ENCODE measurements at regions not wholly inside any gene's neighbourhood (a gene's known extent, or its start where the extent isn't known, plus 50 kb on each side); places are given as distances from the start of the nearest gene placed in this dataset.

DNA sequence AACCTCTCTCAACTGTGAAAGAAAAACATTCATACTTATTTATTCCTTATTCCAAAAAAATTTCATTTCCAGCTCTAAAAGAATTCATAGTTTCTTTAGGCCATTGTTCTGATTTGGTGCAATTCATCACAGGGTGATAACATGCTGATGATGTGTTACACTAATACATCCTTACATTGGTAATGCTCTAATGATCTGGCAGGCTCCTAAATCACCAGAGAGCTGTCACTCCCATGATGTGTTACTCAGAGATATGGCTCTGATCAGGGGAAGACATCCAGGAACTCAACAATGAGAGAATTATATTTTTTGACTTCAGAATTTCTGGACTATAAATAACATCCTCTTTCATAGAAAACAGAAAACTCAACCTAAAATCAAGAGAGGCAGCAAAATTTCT lies 209.3 kb downstream of the CHD9NB start:
- no peaks in the 10 kb centered on the region for H3K9me3 ChIP-seq (ENCODE audit: control insufficient read depth, insufficient read depth, low read depth, low read length)
- H3K4me3 ChIP-seq (ENCODE audit: low read depth, low read length) = no peak overlapping the region
- CTCF ChIA-PET = no interaction called here
- POLR2A ChIA-PET = no interaction called here
- TF ChIP-seq HOXC10 (CRISPR knock-in tag; IDR thresholded peaks at IDR 0.05) = no peak
- TF ChIP-seq, protein P1, sequence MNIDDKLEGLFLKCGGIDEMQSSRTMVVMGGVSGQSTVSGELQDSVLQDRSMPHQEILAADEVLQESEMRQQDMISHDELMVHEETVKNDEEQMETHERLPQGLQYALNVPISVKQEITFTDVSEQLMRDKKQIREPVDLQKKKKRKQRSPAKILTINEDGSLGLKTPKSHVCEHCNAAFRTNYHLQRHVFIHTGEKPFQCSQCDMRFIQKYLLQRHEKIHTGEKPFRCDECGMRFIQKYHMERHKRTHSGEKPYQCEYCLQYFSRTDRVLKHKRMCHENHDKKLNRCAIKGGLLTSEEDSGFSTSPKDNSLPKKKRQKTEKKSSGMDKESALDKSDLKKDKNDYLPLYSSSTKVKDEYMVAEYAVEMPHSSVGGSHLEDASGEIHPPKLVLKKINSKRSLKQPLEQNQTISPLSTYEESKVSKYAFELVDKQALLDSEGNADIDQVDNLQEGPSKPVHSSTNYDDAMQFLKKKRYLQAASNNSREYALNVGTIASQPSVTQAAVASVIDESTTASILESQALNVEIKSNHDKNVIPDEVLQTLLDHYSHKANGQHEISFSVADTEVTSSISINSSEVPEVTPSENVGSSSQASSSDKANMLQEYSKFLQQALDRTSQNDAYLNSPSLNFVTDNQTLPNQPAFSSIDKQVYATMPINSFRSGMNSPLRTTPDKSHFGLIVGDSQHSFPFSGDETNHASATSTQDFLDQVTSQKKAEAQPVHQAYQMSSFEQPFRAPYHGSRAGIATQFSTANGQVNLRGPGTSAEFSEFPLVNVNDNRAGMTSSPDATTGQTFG (tag by site-specific recombination; IDR thresholded peaks at IDR 0.05; ENCODE audit: borderline replicate concordance) = no peak
- H3K4me1 ChIP-seq (ENCODE audit: control insufficient read depth, insufficient read depth, low read length) = no peaks in the 10 kb centered on the region
- H3K27ac ChIP-seq (ENCODE audit: extremely low read depth, low read depth, low read length) = no peak overlapping the region
- H3K36me3 ChIP-seq (ENCODE audit: control insufficient read depth in 2 of 2, insufficient read depth in 1 of 2, low read length in 2 of 2) = no peaks in the 10 kb centered on the region

DNA sequence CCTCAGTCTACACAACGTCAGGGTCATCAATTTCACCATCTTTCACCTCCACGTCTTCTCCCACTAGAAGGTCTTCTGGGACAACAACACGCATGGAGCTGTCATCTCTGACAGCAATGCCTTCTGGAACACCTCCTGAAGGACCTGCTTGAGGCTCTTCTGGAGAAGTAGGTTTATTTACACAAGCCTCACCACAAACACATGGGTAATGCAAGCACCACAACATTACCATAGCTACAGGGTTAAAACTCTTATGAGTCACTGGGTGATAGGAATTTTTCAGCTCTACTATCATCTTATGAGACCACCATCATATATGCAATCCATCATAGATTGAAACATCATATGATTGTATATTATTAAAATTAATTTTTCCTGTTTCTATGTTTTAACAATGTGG lies 215.4 kb downstream of the CHD9NB start:
- no peaks in the 10 kb centered on the region for H3K4me1 ChIP-seq (ENCODE audit: control insufficient read depth, insufficient read depth, low read length)
- ChIA-PET POLR2A (no interaction called here), CTCF (interaction anchor here (0.9 kb wide), 1 partner anchor 75 kb away, joined by 4 read pairs; no protein-coding TSS in a partner anchor)
- H3K4me3 ChIP-seq (ENCODE audit: low read depth, low read length) = no peak overlapping the region
- H3K9me3 ChIP-seq (ENCODE audit: control insufficient read depth, insufficient read depth, low read depth, low read length) = no peaks in the 10 kb centered on the region
- H3K27ac ChIP-seq (ENCODE audit: extremely low read depth, low read depth, low read length) = no peak overlapping the region
- H3K36me3 ChIP-seq (ENCODE audit: control insufficient read depth in 2 of 2, insufficient read depth in 1 of 2, low read length in 2 of 2) = no peaks in the 10 kb centered on the region
- TF ChIP-seq, protein P2, sequence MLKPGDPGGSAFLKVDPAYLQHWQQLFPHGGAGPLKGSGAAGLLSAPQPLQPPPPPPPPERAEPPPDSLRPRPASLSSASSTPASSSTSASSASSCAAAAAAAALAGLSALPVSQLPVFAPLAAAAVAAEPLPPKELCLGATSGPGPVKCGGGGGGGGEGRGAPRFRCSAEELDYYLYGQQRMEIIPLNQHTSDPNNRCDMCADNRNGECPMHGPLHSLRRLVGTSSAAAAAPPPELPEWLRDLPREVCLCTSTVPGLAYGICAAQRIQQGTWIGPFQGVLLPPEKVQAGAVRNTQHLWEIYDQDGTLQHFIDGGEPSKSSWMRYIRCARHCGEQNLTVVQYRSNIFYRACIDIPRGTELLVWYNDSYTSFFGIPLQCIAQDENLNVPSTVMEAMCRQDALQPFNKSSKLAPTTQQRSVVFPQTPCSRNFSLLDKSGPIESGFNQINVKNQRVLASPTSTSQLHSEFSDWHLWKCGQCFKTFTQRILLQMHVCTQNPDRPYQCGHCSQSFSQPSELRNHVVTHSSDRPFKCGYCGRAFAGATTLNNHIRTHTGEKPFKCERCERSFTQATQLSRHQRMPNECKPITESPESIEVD (tag by site-specific recombination; IDR thresholded peaks at IDR 0.05) = no peak
- TF ChIP-seq ZNF423 (tag by site-specific recombination; IDR thresholded peaks at IDR 0.05) = no peak
- TF ChIP-seq ZNF2 (tag by site-specific recombination; IDR thresholded peaks at IDR 0.05) = no peak
- TF ChIP-seq, protein P3, sequence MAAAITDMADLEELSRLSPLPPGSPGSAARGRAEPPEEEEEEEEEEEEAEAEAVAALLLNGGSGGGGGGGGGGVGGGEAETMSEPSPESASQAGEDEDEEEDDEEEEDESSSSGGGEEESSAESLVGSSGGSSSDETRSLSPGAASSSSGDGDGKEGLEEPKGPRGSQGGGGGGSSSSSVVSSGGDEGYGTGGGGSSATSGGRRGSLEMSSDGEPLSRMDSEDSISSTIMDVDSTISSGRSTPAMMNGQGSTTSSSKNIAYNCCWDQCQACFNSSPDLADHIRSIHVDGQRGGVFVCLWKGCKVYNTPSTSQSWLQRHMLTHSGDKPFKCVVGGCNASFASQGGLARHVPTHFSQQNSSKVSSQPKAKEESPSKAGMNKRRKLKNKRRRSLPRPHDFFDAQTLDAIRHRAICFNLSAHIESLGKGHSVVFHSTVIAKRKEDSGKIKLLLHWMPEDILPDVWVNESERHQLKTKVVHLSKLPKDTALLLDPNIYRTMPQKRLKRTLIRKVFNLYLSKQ (tag by site-specific recombination; IDR thresholded peaks at IDR 0.05; ENCODE audit: borderline replicate concordance) = no peak
- TF ChIP-seq REPIN1 (tag by site-specific recombination; IDR thresholded peaks at IDR 0.05; ENCODE audit: low read depth) = no peak
- TF ChIP-seq ZNF394 (tag by site-specific recombination; IDR thresholded peaks at IDR 0.05; ENCODE audit: borderline replicate concordance) = no peak
- no peak for TF ChIP-seq ZNF626 (tag by site-specific recombination; IDR thresholded peaks at IDR 0.05)
- no peak for TF ChIP-seq ZNF610 (tag by site-specific recombination; IDR thresholded peaks at IDR 0.05; ENCODE audit: borderline replicate concordance)
- TF ChIP-seq, protein P4, sequence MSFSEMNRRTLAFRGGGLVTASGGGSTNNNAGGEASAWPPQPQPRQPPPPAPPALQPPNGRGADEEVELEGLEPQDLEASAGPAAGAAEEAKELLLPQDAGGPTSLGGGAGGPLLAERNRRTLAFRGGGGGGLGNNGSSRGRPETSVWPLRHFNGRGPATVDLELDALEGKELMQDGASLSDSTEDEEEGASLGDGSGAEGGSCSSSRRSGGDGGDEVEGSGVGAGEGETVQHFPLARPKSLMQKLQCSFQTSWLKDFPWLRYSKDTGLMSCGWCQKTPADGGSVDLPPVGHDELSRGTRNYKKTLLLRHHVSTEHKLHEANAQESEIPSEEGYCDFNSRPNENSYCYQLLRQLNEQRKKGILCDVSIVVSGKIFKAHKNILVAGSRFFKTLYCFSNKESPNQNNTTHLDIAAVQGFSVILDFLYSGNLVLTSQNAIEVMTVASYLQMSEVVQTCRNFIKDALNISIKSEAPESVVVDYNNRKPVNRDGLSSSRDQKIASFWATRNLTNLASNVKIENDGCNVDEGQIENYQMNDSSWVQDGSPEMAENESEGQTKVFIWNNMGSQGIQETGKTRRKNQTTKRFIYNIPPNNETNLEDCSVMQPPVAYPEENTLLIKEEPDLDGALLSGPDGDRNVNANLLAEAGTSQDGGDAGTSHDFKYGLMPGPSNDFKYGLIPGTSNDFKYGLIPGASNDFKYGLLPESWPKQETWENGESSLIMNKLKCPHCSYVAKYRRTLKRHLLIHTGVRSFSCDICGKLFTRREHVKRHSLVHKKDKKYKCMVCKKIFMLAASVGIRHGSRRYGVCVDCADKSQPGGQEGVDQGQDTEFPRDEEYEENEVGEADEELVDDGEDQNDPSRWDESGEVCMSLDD (tag by site-specific recombination; IDR thresholded peaks at IDR 0.05) = no peak
- TF ChIP-seq, protein P5, sequence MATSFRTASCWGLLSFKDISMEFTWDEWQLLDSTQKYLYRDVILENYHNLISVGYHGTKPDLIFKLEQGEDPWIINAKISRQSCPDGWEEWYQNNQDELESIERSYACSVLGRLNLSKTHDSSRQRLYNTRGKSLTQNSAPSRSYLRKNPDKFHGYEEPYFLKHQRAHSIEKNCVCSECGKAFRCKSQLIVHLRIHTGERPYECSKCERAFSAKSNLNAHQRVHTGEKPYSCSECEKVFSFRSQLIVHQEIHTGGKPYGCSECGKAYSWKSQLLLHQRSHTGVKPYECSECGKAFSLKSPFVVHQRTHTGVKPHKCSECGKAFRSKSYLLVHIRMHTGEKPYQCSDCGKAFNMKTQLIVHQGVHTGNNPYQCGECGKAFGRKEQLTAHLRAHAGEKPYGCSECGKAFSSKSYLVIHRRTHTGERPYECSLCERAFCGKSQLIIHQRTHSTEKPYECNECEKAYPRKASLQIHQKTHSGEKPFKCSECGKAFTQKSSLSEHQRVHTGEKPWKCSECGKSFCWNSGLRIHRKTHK (tag by site-specific recombination; IDR thresholded peaks at IDR 0.05) = no peak
- TF ChIP-seq, protein P6, sequence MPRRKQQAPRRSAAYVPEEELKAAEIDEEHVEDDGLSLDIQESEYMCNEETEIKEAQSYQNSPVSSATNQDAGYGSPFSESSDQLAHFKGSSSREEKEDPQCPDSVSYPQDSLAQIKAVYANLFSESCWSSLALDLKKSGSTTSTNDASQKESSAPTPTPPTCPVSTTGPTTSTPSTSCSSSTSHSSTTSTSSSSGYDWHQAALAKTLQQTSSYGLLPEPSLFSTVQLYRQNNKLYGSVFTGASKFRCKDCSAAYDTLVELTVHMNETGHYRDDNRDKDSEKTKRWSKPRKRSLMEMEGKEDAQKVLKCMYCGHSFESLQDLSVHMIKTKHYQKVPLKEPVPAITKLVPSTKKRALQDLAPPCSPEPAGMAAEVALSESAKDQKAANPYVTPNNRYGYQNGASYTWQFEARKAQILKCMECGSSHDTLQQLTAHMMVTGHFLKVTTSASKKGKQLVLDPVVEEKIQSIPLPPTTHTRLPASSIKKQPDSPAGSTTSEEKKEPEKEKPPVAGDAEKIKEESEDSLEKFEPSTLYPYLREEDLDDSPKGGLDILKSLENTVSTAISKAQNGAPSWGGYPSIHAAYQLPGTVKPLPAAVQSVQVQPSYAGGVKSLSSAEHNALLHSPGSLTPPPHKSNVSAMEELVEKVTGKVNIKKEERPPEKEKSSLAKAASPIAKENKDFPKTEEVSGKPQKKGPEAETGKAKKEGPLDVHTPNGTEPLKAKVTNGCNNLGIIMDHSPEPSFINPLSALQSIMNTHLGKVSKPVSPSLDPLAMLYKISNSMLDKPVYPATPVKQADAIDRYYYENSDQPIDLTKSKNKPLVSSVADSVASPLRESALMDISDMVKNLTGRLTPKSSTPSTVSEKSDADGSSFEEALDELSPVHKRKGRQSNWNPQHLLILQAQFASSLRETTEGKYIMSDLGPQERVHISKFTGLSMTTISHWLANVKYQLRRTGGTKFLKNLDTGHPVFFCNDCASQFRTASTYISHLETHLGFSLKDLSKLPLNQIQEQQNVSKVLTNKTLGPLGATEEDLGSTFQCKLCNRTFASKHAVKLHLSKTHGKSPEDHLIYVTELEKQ (tag by site-specific recombination; IDR thresholded peaks at IDR 0.05; ENCODE audit: borderline replicate concordance) = no peak
- TF ChIP-seq ZNF677 (tag by site-specific recombination; IDR thresholded peaks at IDR 0.05) = no peak
- TF ChIP-seq, protein P7, sequence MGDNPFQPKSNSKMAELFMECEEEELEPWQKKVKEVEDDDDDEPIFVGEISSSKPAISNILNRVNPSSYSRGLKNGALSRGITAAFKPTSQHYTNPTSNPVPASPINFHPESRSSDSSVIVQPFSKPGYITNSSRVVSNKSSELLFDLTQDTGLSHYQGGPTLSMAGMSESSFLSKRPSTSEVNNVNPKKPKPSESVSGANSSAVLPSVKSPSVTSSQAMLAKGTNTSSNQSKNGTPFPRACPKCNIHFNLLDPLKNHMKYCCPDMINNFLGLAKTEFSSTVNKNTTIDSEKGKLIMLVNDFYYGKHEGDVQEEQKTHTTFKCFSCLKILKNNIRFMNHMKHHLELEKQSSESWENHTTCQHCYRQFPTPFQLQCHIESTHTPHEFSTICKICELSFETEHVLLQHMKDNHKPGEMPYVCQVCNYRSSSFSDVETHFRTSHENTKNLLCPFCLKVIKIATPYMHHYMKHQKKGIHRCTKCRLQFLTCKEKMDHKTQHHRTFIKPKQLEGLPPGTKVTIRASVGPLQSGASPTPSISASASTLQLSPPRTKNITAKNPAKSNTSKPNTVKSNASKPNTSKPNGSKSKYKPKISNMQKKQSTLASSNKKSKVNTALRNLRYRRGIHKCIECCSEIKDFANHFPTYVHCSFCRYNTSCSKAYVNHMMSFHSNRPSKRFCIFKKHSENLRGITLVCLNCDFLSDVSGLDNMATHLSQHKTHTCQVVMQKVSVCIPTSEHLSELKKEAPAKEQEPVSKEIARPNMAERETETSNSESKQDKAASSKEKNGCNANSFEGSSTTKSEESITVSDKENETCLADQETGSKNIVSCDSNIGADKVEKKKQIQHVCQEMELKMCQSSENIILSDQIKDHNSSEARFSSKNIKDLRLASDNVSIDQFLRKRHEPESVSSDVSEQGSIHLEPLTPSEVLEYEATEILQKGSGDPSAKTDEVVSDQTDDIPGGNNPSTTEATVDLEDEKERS (tag by site-specific recombination; IDR thresholded peaks at IDR 0.05) = no peak
- TF ChIP-seq MEIS1 (CRISPR knock-in tag; IDR thresholded peaks at IDR 0.05; ENCODE audit: borderline replicate concordance) = no peak

Data from HEK293 (cell line).